WTC11 (cell line): ENCODE measurements at regions not wholly inside any gene's neighbourhood (a gene's known extent, or its start where the extent isn't known, plus 50 kb on each side); places are given as distances from the start of the nearest gene placed in this dataset.

Source experiments
- IRF1 ChIP-seq: sonication (generic); formaldehyde crosslinking; IDR thresholded peaks from 2 replicates; pipeline ENCODE4 v1.8.0; 2023; ENCODE audit warnings: missing genetic modification reagents
- TF ChIP-seq, protein P1 (sequence below): fragments of 200-600 bp; IDR thresholded peaks from 2 replicates; pipeline ENCODE4 v1.8.0; 2022; ENCODE audit warnings: antibody characterized with exemption
- TF ChIP-seq, protein P2 (sequence below): fragments of 250-450 bp; sonication (Bioruptor Pico); conservative IDR thresholded peaks from 2 replicates; pipeline ENCODE4 v1.9.0; 2021; ENCODE audit warnings: mild to moderate bottlenecking
- TF ChIP-seq, protein P3 (sequence below): sonication (generic); formaldehyde crosslinking; conservative IDR thresholded peaks from 2 replicates; pipeline ENCODE4 v1.8.1; 2022; ENCODE audit warnings: mild to moderate bottlenecking, missing genetic modification reagents

- TF ChIP-seq, protein P1, sequence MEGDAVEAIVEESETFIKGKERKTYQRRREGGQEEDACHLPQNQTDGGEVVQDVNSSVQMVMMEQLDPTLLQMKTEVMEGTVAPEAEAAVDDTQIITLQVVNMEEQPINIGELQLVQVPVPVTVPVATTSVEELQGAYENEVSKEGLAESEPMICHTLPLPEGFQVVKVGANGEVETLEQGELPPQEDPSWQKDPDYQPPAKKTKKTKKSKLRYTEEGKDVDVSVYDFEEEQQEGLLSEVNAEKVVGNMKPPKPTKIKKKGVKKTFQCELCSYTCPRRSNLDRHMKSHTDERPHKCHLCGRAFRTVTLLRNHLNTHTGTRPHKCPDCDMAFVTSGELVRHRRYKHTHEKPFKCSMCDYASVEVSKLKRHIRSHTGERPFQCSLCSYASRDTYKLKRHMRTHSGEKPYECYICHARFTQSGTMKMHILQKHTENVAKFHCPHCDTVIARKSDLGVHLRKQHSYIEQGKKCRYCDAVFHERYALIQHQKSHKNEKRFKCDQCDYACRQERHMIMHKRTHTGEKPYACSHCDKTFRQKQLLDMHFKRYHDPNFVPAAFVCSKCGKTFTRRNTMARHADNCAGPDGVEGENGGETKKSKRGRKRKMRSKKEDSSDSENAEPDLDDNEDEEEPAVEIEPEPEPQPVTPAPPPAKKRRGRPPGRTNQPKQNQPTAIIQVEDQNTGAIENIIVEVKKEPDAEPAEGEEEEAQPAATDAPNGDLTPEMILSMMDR = no peak
- no peak for TF ChIP-seq IRF1
- TF ChIP-seq, protein P2, sequence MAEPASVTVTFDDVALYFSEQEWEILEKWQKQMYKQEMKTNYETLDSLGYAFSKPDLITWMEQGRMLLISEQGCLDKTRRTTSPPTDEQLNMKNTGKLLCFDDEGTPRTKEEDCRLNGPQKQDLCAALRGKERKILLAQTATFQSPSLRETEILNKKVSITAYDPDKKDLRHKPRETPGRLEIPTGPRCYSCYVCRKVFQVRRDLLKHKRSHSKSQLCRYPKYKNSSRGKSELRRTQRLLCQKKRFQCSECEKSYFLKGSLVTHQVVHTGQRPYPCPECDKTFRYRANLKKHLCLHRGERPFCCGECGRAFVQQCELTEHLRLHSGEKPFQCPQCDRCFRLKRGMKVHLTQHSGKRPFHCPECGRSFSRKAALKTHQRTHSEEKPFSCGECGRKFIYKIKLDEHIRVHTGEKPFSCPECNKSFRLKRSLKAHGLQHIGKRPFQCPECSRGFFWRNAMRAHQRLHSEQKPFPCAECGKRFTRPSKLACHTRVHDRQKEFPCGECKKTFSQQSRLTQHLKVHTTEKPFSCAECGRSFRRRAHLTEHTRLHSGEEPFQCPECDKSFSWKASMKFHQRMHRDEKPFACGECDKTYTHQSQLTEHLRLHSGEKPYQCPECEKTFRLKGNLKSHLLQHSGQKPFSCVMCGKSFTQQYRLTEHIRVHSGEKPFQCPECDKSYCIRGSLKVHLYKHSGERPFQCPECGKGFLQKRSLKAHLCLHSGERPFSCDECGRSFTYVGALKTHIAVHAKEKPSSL = no peak
- TF ChIP-seq, protein P3, sequence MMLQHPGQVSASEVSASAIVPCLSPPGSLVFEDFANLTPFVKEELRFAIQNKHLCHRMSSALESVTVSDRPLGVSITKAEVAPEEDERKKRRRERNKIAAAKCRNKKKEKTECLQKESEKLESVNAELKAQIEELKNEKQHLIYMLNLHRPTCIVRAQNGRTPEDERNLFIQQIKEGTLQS = no peak
Measured at GRCh38 chr18:47680488-47680887, 250.0 kb downstream of the SMAD2 start.
